GM12878 (cell line): ENCODE measurements at regions not wholly inside any gene's neighbourhood (a gene's known extent, or its start where the extent isn't known, plus 50 kb on each side); places are given as distances from the start of the nearest gene placed in this dataset.
"Not testable (repeated sequence)": the region's sequence is repeated elsewhere in the genome, so short reads cannot be mapped to it uniquely, and the experiment has no call there.

ENCODE experiments used
- ATAC-seq: fragments of 200-7000 bp; cut with Tn5 transposase; 3 replicates; pipeline ENCODE4 v1.9.1; 2020; ENCODE audit warnings: mild to moderate bottlenecking, moderate library complexity
- BruUV-seq: library from RNA; stranded (reverse); fragments of 400-500 nt; replicated peaks from 2 replicates; lab custom pipeline; 2021; lab: Mats Ljungman, UMichigan
- CTCF ChIA-PET: fragments of 300-600 bp; sonication (Branson Sonifier 250); formaldehyde crosslinking; extraction: SDS; loops from one replicate; lab custom pipeline; 2021; ENCODE audit warnings: inconsistent platforms; lab: Yijun Ruan, JAX
- POLR2A ChIA-PET: fragments of 350-600 bp; formaldehyde crosslinking; extraction: SDS; loops from one replicate; lab custom pipeline; 2021; ENCODE audit warnings: inconsistent platforms; lab: Charles Lee
- RAD21 ChIA-PET: fragments of 300-600 bp; sonication (Branson Sonifier 250); formaldehyde crosslinking; loops from one replicate; lab custom pipeline; 2023; ENCODE audit warnings: antibody characterized with exemption; ENCODE audit not compliant: unreplicated experiment; lab: Charles Lee
- SMC1A ChIA-PET: fragments of 300-600 bp; sonication (Branson Sonifier 250); formaldehyde crosslinking; loops from one replicate; lab custom pipeline; 2023; ENCODE audit not compliant: unreplicated experiment, uncharacterized antibody; lab: Charles Lee
- DNase-seq: peaks from one replicate; pipeline ENCODE4 v3.0.0-alpha.2; 2011; ENCODE audit warnings: low read depth, low spot score
- FAIRE-seq: peaks from 3 replicates; lab custom pipeline; 2011; peaks lifted over from hg19 to GRCh38; lab: Jason Lieb, UNC
- H2AFZ ChIP-seq: 2 replicates; pipeline ENCODE4 v1.6.0; 2011; ENCODE audit warnings: low read depth, low read length, control low read depth; ENCODE audit not compliant: control insufficient read depth
- H3K27ac ChIP-seq: 2 replicates; pipeline ENCODE4 v1.5.1; 2011; ENCODE audit warnings: control low read depth; ENCODE audit not compliant: control insufficient read depth, insufficient read depth
- H3K27me3 ChIP-seq, 2 experiments: replicated peaks in 1 of 2; 2 replicates each; pipeline versions ENCODE4 v1.6.0 to v1.6.1; 2011; ENCODE audit warnings: low read length in 1 of 2; ENCODE audit not compliant: control insufficient read depth in 2 of 2, insufficient read depth in 2 of 2
- H3K36me3 ChIP-seq, 2 experiments: 2 replicates each; pipeline ENCODE4 v1.5.1; 2011; ENCODE audit warnings: low read length in 1 of 2; ENCODE audit not compliant: control insufficient read depth in 2 of 2, insufficient read depth in 2 of 2
- H3K4me1 ChIP-seq: 2 replicates; pipeline ENCODE4 v1.6.1; 2011; ENCODE audit warnings: mild to moderate bottlenecking, low read length, moderate library complexity, mixed read lengths; ENCODE audit not compliant: control insufficient read depth, insufficient read depth
- H3K4me2 ChIP-seq: 2 replicates; pipeline ENCODE4 v1.6.0; 2011; ENCODE audit warnings: control low read depth; ENCODE audit not compliant: control insufficient read depth, insufficient read depth
- H3K4me3 ChIP-seq: fragments of 200-600 bp; sonication (generic); 2 replicates; pipeline ENCODE4 v1.5.1; 2016
- H3K79me2 ChIP-seq: 2 replicates; pipeline ENCODE4 v1.6.0; 2011; ENCODE audit warnings: low read length; ENCODE audit not compliant: control insufficient read depth, insufficient read depth
- H3K9ac ChIP-seq: 2 replicates; pipeline ENCODE4 v1.8.0; 2011; ENCODE audit warnings: low read length, control low read depth, mixed read lengths; ENCODE audit not compliant: control insufficient read depth, insufficient read depth
- H3K9me3 ChIP-seq: replicated peaks from 3 replicates; pipeline ENCODE4 v1.5.1; 2011; ENCODE audit warnings: mild to moderate bottlenecking, low read length; ENCODE audit not compliant: control insufficient read depth, insufficient read depth
- H4K20me1 ChIP-seq: 2 replicates; pipeline ENCODE4 v1.6.0; 2011; ENCODE audit not compliant: control insufficient read depth, insufficient read depth
- BHLHE40 ChIP-seq, 2 experiments: fragments of 450-650 bp in 1 of 2; IDR thresholded peaks; 2 replicates each; pipeline ENCODE4 v1.6.1; 2011 to 2017; ENCODE audit warnings: low read depth in 2 of 2, borderline replicate concordance in 1 of 2, improper control_type of control experiment in 1 of 2, low read length in 1 of 2, mild to moderate bottlenecking in 1 of 2
- CEBPZ ChIP-seq: fragments of 150-350 bp; IDR thresholded peaks from 2 replicates; pipeline ENCODE4 v1.6.1; 2016; ENCODE audit warnings: low read depth, low read length
- CHD1 ChIP-seq: IDR thresholded peaks from 2 replicates; pipeline ENCODE4 v1.6.1; 2012; ENCODE audit warnings: low read depth, low read length, improper control_type of control experiment
- ETV6 ChIP-seq, 2 experiments: fragments of 450-650 bp in 1 of 2; IDR thresholded peaks in 1 of 2; conservative IDR thresholded peaks in 1 of 2; 2 replicates each; pipeline ENCODE4 v1.6.1; 2014; ENCODE audit warnings: antibody characterized with exemption in 1 of 2, borderline replicate concordance in 1 of 2, low read depth in 1 of 2, mild to moderate bottlenecking in 1 of 2, moderate library complexity in 1 of 2
- HDAC6 ChIP-seq: fragments of 200-600 bp; sonication (generic); IDR thresholded peaks from one replicate; pipeline ENCODE4 v1.8.0; 2017; ENCODE audit warnings: antibody characterized with exemption; ENCODE audit not compliant: unreplicated experiment
- PAX5 ChIP-seq: IDR thresholded peaks from 2 replicates; pipeline ENCODE4 v1.6.1; 2011; ENCODE audit warnings: low read depth, low read length, borderline replicate concordance
- RFX5 ChIP-seq: IDR thresholded peaks from 2 replicates; pipeline ENCODE4 v1.6.1; 2011; ENCODE audit warnings: low read depth, low read length, improper control_type of control experiment
- SMC3 ChIP-seq: IDR thresholded peaks from 2 replicates; pipeline ENCODE4 v1.6.1; 2011; ENCODE audit warnings: low read length, improper control_type of control experiment, borderline replicate concordance
- TBL1XR1 ChIP-seq: IDR thresholded peaks from 2 replicates; pipeline ENCODE4 v1.6.1; 2012; ENCODE audit warnings: low read depth, low read length, improper control_type of control experiment
- WGBS: methylation state at CpG from one replicate; pipeline ENCODE4 v1.1.6; 2016; ENCODE audit warnings: low lambda C conversion rate; ENCODE audit not compliant: insufficient replicate concordance, insufficient coverage; ENCODE audit errors: missing lambda C conversion rate; 5-methylcytosine and 5-hydroxymethylcytosine counted together
- in situ Hi-C: fragments of 300-500 bp; cut with MboI; formaldehyde crosslinking; loops from 9 replicates; pipeline ENCODE4 v1.14.3; 2018; ENCODE audit warnings: mixed read lengths
- intact Hi-C: fragments of 100-400 bp; cut with micrococcal nuclease; formaldehyde crosslinking; loops from one replicate; pipeline ENCODE4 v1.14.2; 2022; ENCODE audit not compliant: unreplicated experiment
- TF ChIP-seq, protein P1 (sequence below): fragments of 450-650 bp; IDR thresholded peaks from 2 replicates; pipeline ENCODE4 v1.6.1; 2016; ENCODE audit warnings: mild to moderate bottlenecking

GRCh38 chr11:45739866-45740265 lies 65.1 kb upstream of the SLC35C1 start (continued):
- no peak for TF ChIP-seq CEBPZ
- no peak for TF ChIP-seq TBL1XR1
- no peak for TF ChIP-seq ETV6 (conservative IDR thresholded peaks at IDR 0.05 in 1 of 2, IDR thresholded peaks at IDR 0.05 in 1 of 2; ENCODE audit: borderline replicate concordance in 1 of 2, low read depth in 1 of 2)
- no peak for TF ChIP-seq HDAC6
- TF ChIP-seq BHLHE40 (IDR thresholded peaks at IDR 0.05; ENCODE audit: borderline replicate concordance in 1 of 2, low read depth in 2 of 2, low read length in 1 of 2), result no peak
- TF ChIP-seq CHD1, result no peak
- TF ChIP-seq, protein P1, sequence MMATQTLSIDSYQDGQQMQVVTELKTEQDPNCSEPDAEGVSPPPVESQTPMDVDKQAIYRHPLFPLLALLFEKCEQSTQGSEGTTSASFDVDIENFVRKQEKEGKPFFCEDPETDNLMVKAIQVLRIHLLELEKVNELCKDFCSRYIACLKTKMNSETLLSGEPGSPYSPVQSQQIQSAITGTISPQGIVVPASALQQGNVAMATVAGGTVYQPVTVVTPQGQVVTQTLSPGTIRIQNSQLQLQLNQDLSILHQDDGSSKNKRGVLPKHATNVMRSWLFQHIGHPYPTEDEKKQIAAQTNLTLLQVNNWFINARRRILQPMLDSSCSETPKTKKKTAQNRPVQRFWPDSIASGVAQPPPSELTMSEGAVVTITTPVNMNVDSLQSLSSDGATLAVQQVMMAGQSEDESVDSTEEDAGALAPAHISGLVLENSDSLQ, result no peak
- TF ChIP-seq RFX5, result no peak
- TF ChIP-seq SMC3, result no peak
- TF ChIP-seq PAX5, result no peak

DNA sequence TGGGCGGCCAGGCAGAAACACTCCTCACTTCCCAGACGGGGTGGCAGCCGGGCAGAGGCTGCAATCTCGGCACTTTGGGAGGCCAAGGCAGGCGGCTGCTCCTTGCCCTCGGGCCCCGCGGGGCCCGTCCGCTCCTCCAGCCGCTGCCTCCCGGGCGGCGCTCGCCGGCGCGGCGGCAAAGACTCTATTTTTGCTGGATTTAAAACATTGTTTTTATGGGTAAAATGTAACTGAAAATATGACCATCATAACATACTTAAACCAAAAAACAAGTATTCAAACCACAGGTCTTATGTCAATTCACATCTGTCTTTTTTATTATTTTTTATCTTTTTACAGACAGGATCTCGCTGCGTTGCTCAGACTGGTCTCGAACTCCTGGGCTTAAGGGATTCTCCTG lies 65.9 kb upstream of the SLC35C1 start:
- POLR2A ChIA-PET, H3K27me3 ChIP-seq, FAIRE-seq, H3K9me3 ChIP-seq, H3K79me2 ChIP-seq, H2AFZ ChIP-seq, H3K9ac ChIP-seq, H3K27ac ChIP-seq, SMC1A ChIA-PET, ATAC-seq, intact Hi-C loops, H3K36me3 ChIP-seq, CTCF ChIA-PET, H4K20me1 ChIP-seq, BruUV-seq, H3K4me3 ChIP-seq, H3K4me1 ChIP-seq, in situ Hi-C loops, DNase-seq, RAD21 ChIA-PET, H3K4me2 ChIP-seq: not testable (repeated sequence)
- 83% methylated on average over 16 of the region's 22 CpGs for WGBS

DNA sequence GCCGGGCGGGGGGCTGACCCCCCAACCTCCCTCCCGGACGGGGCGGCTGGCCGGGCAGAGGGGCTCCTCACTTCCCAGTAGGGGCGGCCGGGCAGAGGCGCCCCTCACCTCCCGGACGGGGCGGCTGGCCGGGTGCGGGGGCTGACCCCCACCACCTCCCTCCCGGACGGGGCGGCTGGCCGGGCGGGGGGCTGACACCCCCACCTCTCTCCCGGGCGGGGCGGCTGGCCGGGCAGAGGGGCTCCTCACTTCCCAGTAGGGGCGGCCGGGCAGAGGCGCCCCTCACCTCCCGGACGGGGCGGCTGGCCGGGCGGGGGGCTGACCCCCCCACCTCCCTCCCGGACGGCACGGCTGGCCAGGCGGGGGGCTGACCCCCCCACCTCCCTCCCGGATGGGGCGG lies 66.8 kb upstream of the SLC35C1 start:
- H3K4me3 ChIP-seq, H2AFZ ChIP-seq, DNase-seq, RAD21 ChIA-PET, BruUV-seq, CTCF ChIA-PET, H3K4me1 ChIP-seq, ATAC-seq, H3K4me2 ChIP-seq, in situ Hi-C loops, H3K79me2 ChIP-seq, H3K9me3 ChIP-seq, H3K9ac ChIP-seq, SMC1A ChIA-PET, H3K27ac ChIP-seq, POLR2A ChIA-PET, intact Hi-C loops, FAIRE-seq, H3K27me3 ChIP-seq, H4K20me1 ChIP-seq, H3K36me3 ChIP-seq: not testable (repeated sequence)
- no CpG with 5 or more reads among the region's 37 CpGs for WGBS
